ENCODE measurements at regions not wholly inside any gene's neighbourhood (a gene's known extent, or its start where the extent isn't known, plus 50 kb on each side); places are given as distances from the start of the nearest gene placed in this dataset.

GRCh38 chr4:177562859-177563258 lies 120.6 kb upstream of the AGA start:
- Histone ChIP-seq H3K27ac (ENCODE audit: low read depth, low read length, poor library complexity, severe bottlenecking) (no peak overlapping the region), H3K4me1 (ENCODE audit: insufficient read depth, low read length, poor library complexity, severe bottlenecking) (no peaks in the 10 kb centered on the region), H3K27me3 (replicated peaks; ENCODE audit: insufficient read depth, low read depth, low read length, poor library complexity) (no peaks in the 10 kb centered on the region), H3K36me3 (ENCODE audit: insufficient read depth, low read length, poor library complexity, severe bottlenecking) (no peaks in the 10 kb centered on the region), H3K9me3 (ENCODE audit: low read depth, low read length, poor library complexity, severe bottlenecking) (no peaks in the 10 kb centered on the region), H3K4me3 (ENCODE audit: low read depth, low read length, poor library complexity, severe bottlenecking) (no peak overlapping the region)
- intact Hi-C loops (cut with micrococcal nuclease; ENCODE audit: unreplicated experiment) = loop anchor here (2.0 kb wide), 1 partner anchor 454 kb away; no protein-coding TSS in a partner anchor
- no peak for TF ChIP-seq EZH2 (IDR thresholded peaks at IDR 0.05; ENCODE audit: borderline replicate concordance, low read depth, low read length, poor library complexity, severe bottlenecking)
- no peak for TF ChIP-seq CTCF (conservative IDR thresholded peaks at IDR 0.05; ENCODE audit: low read depth, low read length)
- no peak for DNase-seq (ENCODE audit: low spot score)
- POLR2A ChIA-PET (ENCODE audit: low non-redundant PET) = no interaction called here
- BruUV-seq (replicated peaks) = no TSS peak
- CTCF ChIA-PET = no interaction called here

- H3K4me3 ChIP-seq (ENCODE audit: low read depth, low read length, poor library complexity, severe bottlenecking) = no peak overlapping the region
- intact Hi-C loops (cut with micrococcal nuclease; ENCODE audit: unreplicated experiment) = no loop called here
- DNase-seq (ENCODE audit: low spot score) = no peak
- H3K9me3 ChIP-seq (ENCODE audit: low read depth, low read length, poor library complexity, severe bottlenecking) = no peaks in the 10 kb centered on the region
- no peak overlapping the region for H3K27ac ChIP-seq (ENCODE audit: low read depth, low read length, poor library complexity, severe bottlenecking)
- TF ChIP-seq EZH2 (IDR thresholded peaks at IDR 0.05; ENCODE audit: borderline replicate concordance, low read depth, low read length, poor library complexity, severe bottlenecking) (no peak), CTCF (conservative IDR thresholded peaks at IDR 0.05; ENCODE audit: low read depth, low read length) (no peak)
- no peaks in the 10 kb centered on the region for H3K36me3 ChIP-seq (ENCODE audit: insufficient read depth, low read length, poor library complexity, severe bottlenecking)
- H3K27me3 ChIP-seq (replicated peaks; ENCODE audit: insufficient read depth, low read depth, low read length, poor library complexity) = no peaks in the 10 kb centered on the region
- ChIA-PET CTCF (no interaction called here), POLR2A (ENCODE audit: low non-redundant PET) (interaction anchor here (0.6 kb wide), 1 partner anchor 1684 kb away, joined by 6 read pairs; no protein-coding TSS in a partner anchor)
- no peaks in the 10 kb centered on the region for H3K4me1 ChIP-seq (ENCODE audit: insufficient read depth, low read length, poor library complexity, severe bottlenecking)
- BruUV-seq (replicated peaks) = no TSS peak
Observed at GRCh38 chr4:177566691-177567090, 124.5 kb upstream of the AGA start.

- CTCF ChIA-PET = interaction anchor here (0.7 kb wide), 1 partner anchor 521 kb away, joined by 6 read pairs; no protein-coding TSS in a partner anchor
- intact Hi-C loops (cut with micrococcal nuclease; ENCODE audit: unreplicated experiment) = no loop called here
- Histone ChIP-seq H3K27me3 (replicated peaks; ENCODE audit: insufficient read depth, low read depth, low read length, poor library complexity) (no peaks in the 10 kb centered on the region), H3K4me1 (ENCODE audit: insufficient read depth, low read length, poor library complexity, severe bottlenecking) (no peaks in the 10 kb centered on the region), H3K27ac (ENCODE audit: low read depth, low read length, poor library complexity, severe bottlenecking) (no peak overlapping the region), H3K36me3 (ENCODE audit: insufficient read depth, low read length, poor library complexity, severe bottlenecking) (no peaks in the 10 kb centered on the region), H3K4me3 (ENCODE audit: low read depth, low read length, poor library complexity, severe bottlenecking) (no peak overlapping the region), H3K9me3 (ENCODE audit: low read depth, low read length, poor library complexity, severe bottlenecking) (no peaks in the 10 kb centered on the region)
- no peak for DNase-seq (ENCODE audit: low spot score)
- BruUV-seq (replicated peaks) = no TSS peak
- TF ChIP-seq EZH2 (IDR thresholded peaks at IDR 0.05; ENCODE audit: borderline replicate concordance, low read depth, low read length, poor library complexity, severe bottlenecking) = no peak
- POLR2A ChIA-PET (ENCODE audit: low non-redundant PET) = no interaction called here
Observed at GRCh38 chr4:177568931-177569330, 126.7 kb upstream of the AGA start.

GRCh38 chr4:177569434-177569833 lies 127.2 kb upstream of the AGA start:
- no peak overlapping the region for H3K4me3 ChIP-seq (ENCODE audit: low read depth, low read length, poor library complexity, severe bottlenecking)
- no peaks in the 10 kb centered on the region for H3K9me3 ChIP-seq (ENCODE audit: low read depth, low read length, poor library complexity, severe bottlenecking)
- no peaks in the 10 kb centered on the region for H3K36me3 ChIP-seq (ENCODE audit: insufficient read depth, low read length, poor library complexity, severe bottlenecking)
- POLR2A ChIA-PET (ENCODE audit: low non-redundant PET) = no interaction called here
- intact Hi-C loops (cut with micrococcal nuclease; ENCODE audit: unreplicated experiment) = no loop called here
- TF ChIP-seq EZH2 (IDR thresholded peaks at IDR 0.05; ENCODE audit: borderline replicate concordance, low read depth, low read length, poor library complexity, severe bottlenecking) (no peak), CTCF (conservative IDR thresholded peaks at IDR 0.05; ENCODE audit: low read depth, low read length) (no peak)
- CTCF ChIA-PET = interaction anchor here (0.7 kb wide), 1 partner anchor 522 kb away, joined by 6 read pairs; no protein-coding TSS in a partner anchor
- no TSS peak for BruUV-seq (replicated peaks)
- H3K27me3 ChIP-seq (replicated peaks; ENCODE audit: insufficient read depth, low read depth, low read length, poor library complexity) = no peaks in the 10 kb centered on the region
- no peak overlapping the region for H3K27ac ChIP-seq (ENCODE audit: low read depth, low read length, poor library complexity, severe bottlenecking)
- H3K4me1 ChIP-seq (ENCODE audit: insufficient read depth, low read length, poor library complexity, severe bottlenecking) = no peaks in the 10 kb centered on the region
- DNase-seq (ENCODE audit: low spot score) = no peak
